B cell (primary cell): ENCODE measurements at regions not wholly inside any gene's neighbourhood (a gene's known extent, or its start where the extent isn't known, plus 50 kb on each side); places are given as distances from the start of the nearest gene placed in this dataset.

Experiments
- ATAC-seq: fragments of 200-7000 bp; cut with Tn5 transposase; one replicate; pipeline ENCODE4 v1.10.0; 2021; ENCODE audit warnings: low read depth, mild to moderate bottlenecking, moderate number of reproducible peaks, moderate library complexity
- CTCF ChIA-PET: fragments of 350-600 bp; sonication (Branson Sonifier 250); formaldehyde crosslinking; loops from one replicate; lab custom pipeline; 2021; ENCODE audit warnings: antibody characterized with exemption, inconsistent platforms; lab: Charles Lee
- POLR2A ChIA-PET: fragments of 350-600 bp; sonication (Branson Sonifier 250); formaldehyde crosslinking; loops from one replicate; lab custom pipeline; 2021; ENCODE audit warnings: antibody characterized with exemption; lab: Charles Lee
- DNase-seq: peaks from one replicate; pipeline ENCODE4 v3.0.0; 2013
- H2AFZ ChIP-seq: 2 replicates; pipeline ENCODE4 v1.6.1; 2012; ENCODE audit warnings: mild to moderate bottlenecking, low read depth, low read length; ENCODE audit not compliant: insufficient read depth, poor library complexity, severe bottlenecking
- H3K27ac ChIP-seq, 2 donors: 1 replicate in 1 of 2; 2 replicates in 1 of 2; pipeline ENCODE4 v1.5.1; 2012 to 2013; ENCODE audit warnings: low read length in 2 of 2, mild to moderate bottlenecking in 2 of 2, moderate library complexity in 1 of 2
- H3K27me3 ChIP-seq, 4 experiments: fragments of 200-600 bp in 1 of 4; sonication (generic) in 1 of 4; replicated peaks in 1 of 4; 1 replicate in 2 of 4; 2 replicates in 2 of 4; pipeline versions ENCODE4 v1.6.1 to v1.7.0; 2013 to 2016; ENCODE audit warnings: low read length in 3 of 4, mild to moderate bottlenecking in 2 of 4, mixed read lengths in 1 of 4, moderate library complexity in 1 of 4; ENCODE audit not compliant: insufficient read depth in 4 of 4, control insufficient read depth in 3 of 4; ENCODE audit errors: control extremely low read depth in 1 of 4
- H3K36me3 ChIP-seq, 2 experiments: replicated peaks in 1 of 2; 1 replicate in 1 of 2; 2 replicates in 1 of 2; pipeline versions ENCODE4 v1.6.1 to v1.7.1; 2013; ENCODE audit warnings: low read length in 1 of 2; ENCODE audit not compliant: insufficient read depth in 2 of 2, control insufficient read depth in 1 of 2; ENCODE audit errors: control extremely low read depth in 1 of 2, extremely low read depth in 1 of 2
- H3K4me1 ChIP-seq, 2 donors: fragments of 200-600 bp in 1 of 2; sonication (generic) in 1 of 2; 1 replicate in 1 of 2; 2 replicates in 1 of 2; pipeline versions ENCODE4 v1.5.1 to v1.6.1; 2013 to 2017; ENCODE audit warnings: low read length in 2 of 2; ENCODE audit not compliant: control insufficient read depth in 2 of 2, insufficient read depth in 2 of 2
- H3K4me2 ChIP-seq: replicated peaks from 2 replicates; pipeline ENCODE3; 2012; ENCODE audit warnings: mild to moderate bottlenecking, low read depth, low read length; ENCODE audit not compliant: poor library complexity, severe bottlenecking
- H3K4me3 ChIP-seq, 5 experiments: fragments of 200-600 bp in 1 of 5; sonication (generic) in 1 of 5; 1 replicate in 3 of 5; 2 replicates in 2 of 5; pipeline versions ENCODE4 v1.5.1 to v1.7.0; 2011 to 2016; ENCODE audit warnings: low read length in 4 of 5, mild to moderate bottlenecking in 4 of 5, low read depth in 2 of 5, control low read depth in 1 of 5, moderate library complexity in 1 of 5; ENCODE audit not compliant: insufficient read depth in 1 of 5; ENCODE audit errors: control extremely low read depth in 1 of 5, extremely low read depth in 1 of 5
- H3K79me2 ChIP-seq: fragments of 200-600 bp; sonication (generic); one replicate; pipeline ENCODE4 v1.6.0; 2016; ENCODE audit warnings: low read length; ENCODE audit not compliant: control insufficient read depth, insufficient read depth
- H3K9ac ChIP-seq: fragments of 200-600 bp; sonication (generic); 2 replicates; pipeline ENCODE4 v1.6.1; 2017; ENCODE audit warnings: mild to moderate bottlenecking, low read length, moderate library complexity
- H3K9me3 ChIP-seq, 3 donors: one replicate each; pipeline versions ENCODE4 v1.6.1 to v1.7.1; 2013; ENCODE audit warnings: low read length in 2 of 3; ENCODE audit not compliant: control insufficient read depth in 2 of 3, insufficient read depth in 1 of 3; ENCODE audit errors: control extremely low read depth in 1 of 3
- H4K20me1 ChIP-seq: 2 replicates; pipeline ENCODE4 v1.6.0; 2012; ENCODE audit warnings: mild to moderate bottlenecking, low read length; ENCODE audit not compliant: insufficient read depth, control insufficient read depth, poor library complexity, severe bottlenecking
- H3K27ac Mint-ChIP-seq: one replicate; pipeline ENCODE4 v1.8.0; 2021; ENCODE audit warnings: mixed read lengths
- H3K27me3 Mint-ChIP-seq: one replicate; pipeline ENCODE4 v1.8.0; 2021; ENCODE audit warnings: mixed read lengths
- H3K4me1 Mint-ChIP-seq: one replicate; pipeline ENCODE4 v1.8.0; 2021; ENCODE audit warnings: mixed read lengths
- H3K4me3 Mint-ChIP-seq: one replicate; pipeline ENCODE4 v1.8.0; 2021; ENCODE audit warnings: mixed read lengths
- H3K9me3 Mint-ChIP-seq: one replicate; pipeline ENCODE4 v1.8.0; 2022; ENCODE audit warnings: mixed read lengths; ENCODE audit not compliant: insufficient read depth
- CTCF ChIP-seq: fragments of 200-600 bp; IDR thresholded peaks from one replicate; pipeline ENCODE4 v1.8.0; 2022; ENCODE audit warnings: antibody characterized with exemption, mild to moderate bottlenecking
- EZH2 ChIP-seq: IDR thresholded peaks from 2 replicates; pipeline ENCODE4 v1.6.1; 2012; ENCODE audit warnings: borderline replicate concordance, low read depth, mild to moderate bottlenecking, moderate library complexity, low read length; ENCODE audit not compliant: insufficient read depth, poor library complexity, severe bottlenecking
- WGBS: methylation state at CpG from one replicate; pipeline ENCODE4 v1.1.5; 2013; ENCODE audit warnings: missing lambda C conversion rate; ENCODE audit not compliant: insufficient coverage; 5-methylcytosine and 5-hydroxymethylcytosine counted together
- intact Hi-C: fragments of 100-400 bp; cut with micrococcal nuclease; formaldehyde crosslinking; loops from one replicate; pipeline ENCODE4 v1.10.0; 2022

DNA sequence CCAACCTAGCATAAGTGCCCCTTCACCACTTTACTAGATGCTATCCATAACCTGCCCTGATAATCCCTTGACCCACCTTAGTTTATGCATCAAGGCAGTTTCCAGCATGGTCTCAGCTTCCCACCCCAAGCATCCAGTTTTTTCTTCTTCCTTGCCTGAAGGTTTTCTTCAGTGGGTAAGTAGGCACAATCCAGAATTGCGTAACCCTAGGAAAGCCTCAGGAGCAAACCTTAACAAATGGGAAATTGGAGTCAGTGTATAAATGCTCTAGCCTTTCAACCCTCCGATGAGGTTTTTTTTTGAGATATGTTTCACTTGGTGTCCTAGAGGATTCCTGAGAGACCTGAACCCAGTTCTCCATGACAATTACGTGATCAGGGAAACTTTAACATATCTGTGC, 614.0 kb upstream of the BOD1L1 start:
- H3K27me3 Mint-ChIP-seq = peaks cover 3% of the 10 kb centered on the region
- no CpG with 5 or more reads among the region's 3 CpGs for WGBS

GRCh38 chr4:14247767-14248166, 620.2 kb upstream of the BOD1L1 start:
- no peak overlapping the region for H2AFZ ChIP-seq
- WGBS = 100% methylated on average over 1 of the region's 3 CpGs
- H3K9ac ChIP-seq = no peak overlapping the region
- no peak overlapping the region for H3K27ac ChIP-seq
- H3K4me1 ChIP-seq = no peaks in the 10 kb centered on the region
- ChIA-PET CTCF (no interaction called here), POLR2A (no interaction called here)
- H4K20me1 ChIP-seq = no peaks in the 10 kb centered on the region
- Mint-ChIP-seq H3K9me3 (peaks cover 1% of the 10 kb centered on the region), H3K27ac (no peak overlapping the region), H3K4me3 (no peak overlapping the region), H3K4me1 (no peaks in the 10 kb centered on the region), H3K27me3 (no peaks in the 10 kb centered on the region)
- DNase-seq (no peak), ATAC-seq (no peak)
- no peak overlapping the region for H3K4me3 ChIP-seq
- no peaks in the 10 kb centered on the region for H3K27me3 ChIP-seq
- no peaks in the 10 kb centered on the region for H3K79me2 ChIP-seq
- H3K4me2 ChIP-seq = no peak overlapping the region
- H3K36me3 ChIP-seq = no peaks in the 10 kb centered on the region
- no peaks in the 10 kb centered on the region for H3K9me3 ChIP-seq
- intact Hi-C loops = no loop called here
- TF ChIP-seq EZH2 = no peak
- TF ChIP-seq CTCF = no peak

More for the DNA sequence above, 614.0 kb upstream of the BOD1L1 start:
- ATAC-seq (no peak), DNase-seq (no peak)
- ChIA-PET POLR2A (no interaction called here), CTCF (no interaction called here)
- Histone ChIP-seq H3K4me1 (no peaks in the 10 kb centered on the region), H3K79me2 (no peaks in the 10 kb centered on the region), H3K27me3 (no peaks in the 10 kb centered on the region), H3K4me3 (no peak overlapping the region), H3K9me3 (peaks cover 0 to 1% (median 0%) of the 10 kb centered on the region in 3 donors), H3K36me3 (no peaks in the 10 kb centered on the region), H3K4me2 (no peak overlapping the region), H3K27ac (no peak overlapping the region), H4K20me1 (no peaks in the 10 kb centered on the region), H3K9ac (no peak overlapping the region), H2AFZ (no peak overlapping the region)
- H3K27ac Mint-ChIP-seq = no peak overlapping the region
- no peak overlapping the region for H3K4me3 Mint-ChIP-seq
- intact Hi-C loops = no loop called here
- no peak for TF ChIP-seq EZH2
- TF ChIP-seq CTCF = no peak
- H3K4me1 Mint-ChIP-seq = no peaks in the 10 kb centered on the region
- no peaks in the 10 kb centered on the region for H3K9me3 Mint-ChIP-seq
